ENCODE measurements at regions not wholly inside any gene's neighbourhood (a gene's known extent, or its start where the extent isn't known, plus 50 kb on each side); places are given as distances from the start of the nearest gene placed in this dataset.

- no peaks in the 10 kb centered on the region for H3K4me1 ChIP-seq (ENCODE audit: control insufficient read depth in 3 of 3, insufficient read depth in 3 of 3, low read length in 3 of 3)
- H3K4me3 ChIP-seq (ENCODE audit: low read length in 3 of 3): no peak overlapping the region
- no peaks in the 10 kb centered on the region for H3K9me3 ChIP-seq (ENCODE audit: control insufficient read depth in 3 of 3, low read length in 3 of 3)
- no peak overlapping the region for H3K9ac ChIP-seq (ENCODE audit: low read depth in 1 of 3, low read length in 3 of 3)
- H3K27me3 ChIP-seq (ENCODE audit: control insufficient read depth in 3 of 3, insufficient read depth in 3 of 3, low read length in 3 of 3): no peaks in the 10 kb centered on the region
- H3K36me3 ChIP-seq (ENCODE audit: control insufficient read depth in 3 of 3, insufficient read depth in 3 of 3, low read length in 3 of 3): no peaks in the 10 kb centered on the region
- no peak overlapping the region for H3K27ac ChIP-seq (ENCODE audit: low read depth, low read length)
Observed at GRCh38 chr5:71895546-71895945, 176.5 kb downstream of the CARTPT start.

GRCh38 chr5:71899865-71900342 is 180.8 kb downstream of the CARTPT start:
- Histone ChIP-seq H3K36me3 (ENCODE audit: control insufficient read depth in 3 of 3, insufficient read depth in 3 of 3, low read length in 3 of 3) (no peaks in the 10 kb centered on the region), H3K4me1 (ENCODE audit: control insufficient read depth in 3 of 3, insufficient read depth in 3 of 3, low read length in 3 of 3) (no peaks in the 10 kb centered on the region), H3K9me3 (ENCODE audit: control insufficient read depth in 3 of 3, low read length in 3 of 3) (no peaks in the 10 kb centered on the region), H3K4me3 (ENCODE audit: low read length in 3 of 3) (no peak overlapping the region), H3K27me3 (ENCODE audit: control insufficient read depth in 3 of 3, insufficient read depth in 3 of 3, low read length in 3 of 3) (no peaks in the 10 kb centered on the region), H3K27ac (ENCODE audit: low read depth, low read length) (no peak overlapping the region), H3K9ac (ENCODE audit: low read depth in 1 of 3, low read length in 3 of 3) (no peak overlapping the region)

- peaks cover 0 to 5% (median 0%) of the 10 kb centered on the region in 3 donors for H3K4me1 ChIP-seq (ENCODE audit: control insufficient read depth in 3 of 3, insufficient read depth in 3 of 3, low read length in 3 of 3)
- no peak overlapping the region for H3K9ac ChIP-seq (ENCODE audit: low read depth in 1 of 3, low read length in 3 of 3)
- H3K9me3 ChIP-seq (ENCODE audit: control insufficient read depth in 3 of 3, low read length in 3 of 3): no peaks in the 10 kb centered on the region
- H3K27me3 ChIP-seq (ENCODE audit: control insufficient read depth in 3 of 3, insufficient read depth in 3 of 3, low read length in 3 of 3): no peaks in the 10 kb centered on the region
- no peaks in the 10 kb centered on the region for H3K36me3 ChIP-seq (ENCODE audit: control insufficient read depth in 3 of 3, insufficient read depth in 3 of 3, low read length in 3 of 3)
- no peak overlapping the region for H3K27ac ChIP-seq (ENCODE audit: low read depth, low read length)
- H3K4me3 ChIP-seq (ENCODE audit: low read length in 3 of 3): no peak overlapping the region
Observed at GRCh38 chr5:71903808-71904207, 184.7 kb downstream of the CARTPT start.

GRCh38 chr5:71904852-71905251 is 185.8 kb downstream of the CARTPT start:
- Histone ChIP-seq H3K36me3 (ENCODE audit: control insufficient read depth in 3 of 3, insufficient read depth in 3 of 3, low read length in 3 of 3) (no peaks in the 10 kb centered on the region), H3K27me3 (ENCODE audit: control insufficient read depth in 3 of 3, insufficient read depth in 3 of 3, low read length in 3 of 3) (no peaks in the 10 kb centered on the region), H3K4me1 (ENCODE audit: control insufficient read depth in 3 of 3, insufficient read depth in 3 of 3, low read length in 3 of 3) (peaks cover 0 to 5% (median 0%) of the 10 kb centered on the region in 3 donors), H3K27ac (ENCODE audit: low read depth, low read length) (no peak overlapping the region), H3K9me3 (ENCODE audit: control insufficient read depth in 3 of 3, low read length in 3 of 3) (no peaks in the 10 kb centered on the region), H3K9ac (ENCODE audit: low read depth in 1 of 3, low read length in 3 of 3) (no peak overlapping the region), H3K4me3 (ENCODE audit: low read length in 3 of 3) (no peak overlapping the region)

- H3K27ac ChIP-seq (ENCODE audit: low read depth, low read length): no peak overlapping the region
- H3K4me1 ChIP-seq (ENCODE audit: control insufficient read depth in 3 of 3, insufficient read depth in 3 of 3, low read length in 3 of 3): peaks cover 0 to 5% (median 0%) of the 10 kb centered on the region in 3 donors
- H3K4me3 ChIP-seq (ENCODE audit: low read length in 3 of 3): no peak overlapping the region
- no peak overlapping the region for H3K9ac ChIP-seq (ENCODE audit: low read depth in 1 of 3, low read length in 3 of 3)
- H3K36me3 ChIP-seq (ENCODE audit: control insufficient read depth in 3 of 3, insufficient read depth in 3 of 3, low read length in 3 of 3): no peaks in the 10 kb centered on the region
- no peaks in the 10 kb centered on the region for H3K27me3 ChIP-seq (ENCODE audit: control insufficient read depth in 3 of 3, insufficient read depth in 3 of 3, low read length in 3 of 3)
- no peaks in the 10 kb centered on the region for H3K9me3 ChIP-seq (ENCODE audit: control insufficient read depth in 3 of 3, low read length in 3 of 3)
Observed at GRCh38 chr5:71905834-71906711, 187.0 kb downstream of the CARTPT start.

GRCh38 chr5:71907001-71907588 is 188.0 kb downstream of the CARTPT start:
- no peak overlapping the region for H3K27ac ChIP-seq (ENCODE audit: low read depth, low read length)
- H3K9me3 ChIP-seq (ENCODE audit: control insufficient read depth in 3 of 3, low read length in 3 of 3): no peaks in the 10 kb centered on the region
- H3K9ac ChIP-seq (ENCODE audit: low read depth in 1 of 3, low read length in 3 of 3): no peak overlapping the region
- H3K27me3 ChIP-seq (ENCODE audit: control insufficient read depth in 3 of 3, insufficient read depth in 3 of 3, low read length in 3 of 3): no peaks in the 10 kb centered on the region
- H3K4me3 ChIP-seq (ENCODE audit: low read length in 3 of 3): no peak overlapping the region
- H3K36me3 ChIP-seq (ENCODE audit: control insufficient read depth in 3 of 3, insufficient read depth in 3 of 3, low read length in 3 of 3): no peaks in the 10 kb centered on the region
- peaks cover 0 to 5% (median 0%) of the 10 kb centered on the region in 3 donors for H3K4me1 ChIP-seq (ENCODE audit: control insufficient read depth in 3 of 3, insufficient read depth in 3 of 3, low read length in 3 of 3)

GRCh38 chr5:71907608-71908145 is 188.6 kb downstream of the CARTPT start:
- no peak overlapping the region for H3K4me3 ChIP-seq (ENCODE audit: low read length in 3 of 3)
- no peaks in the 10 kb centered on the region for H3K36me3 ChIP-seq (ENCODE audit: control insufficient read depth in 3 of 3, insufficient read depth in 3 of 3, low read length in 3 of 3)
- H3K27ac ChIP-seq (ENCODE audit: low read depth, low read length): no peak overlapping the region
- no peaks in the 10 kb centered on the region for H3K27me3 ChIP-seq (ENCODE audit: control insufficient read depth in 3 of 3, insufficient read depth in 3 of 3, low read length in 3 of 3)
- H3K9me3 ChIP-seq (ENCODE audit: control insufficient read depth in 3 of 3, low read length in 3 of 3): no peaks in the 10 kb centered on the region
- H3K4me1 ChIP-seq (ENCODE audit: control insufficient read depth in 3 of 3, insufficient read depth in 3 of 3, low read length in 3 of 3): peaks cover 0 to 5% (median 0%) of the 10 kb centered on the region in 3 donors
- no peak overlapping the region for H3K9ac ChIP-seq (ENCODE audit: low read depth in 1 of 3, low read length in 3 of 3)

- Histone ChIP-seq H3K9ac (ENCODE audit: low read depth in 1 of 3, low read length in 3 of 3) (no peak overlapping the region), H3K4me3 (ENCODE audit: low read length in 3 of 3) (no peak overlapping the region), H3K27ac (ENCODE audit: low read depth, low read length) (no peak overlapping the region), H3K4me1 (ENCODE audit: control insufficient read depth in 3 of 3, insufficient read depth in 3 of 3, low read length in 3 of 3) (peaks cover 0 to 5% (median 0%) of the 10 kb centered on the region in 3 donors), H3K9me3 (ENCODE audit: control insufficient read depth in 3 of 3, low read length in 3 of 3) (no peaks in the 10 kb centered on the region), H3K27me3 (ENCODE audit: control insufficient read depth in 3 of 3, insufficient read depth in 3 of 3, low read length in 3 of 3) (no peaks in the 10 kb centered on the region), H3K36me3 (ENCODE audit: control insufficient read depth in 3 of 3, insufficient read depth in 3 of 3, low read length in 3 of 3) (no peaks in the 10 kb centered on the region)
Observed at GRCh38 chr5:71910741-71911140, 191.7 kb downstream of the CARTPT start.

- H3K36me3 ChIP-seq (ENCODE audit: control insufficient read depth in 3 of 3, insufficient read depth in 3 of 3, low read length in 3 of 3): no peaks in the 10 kb centered on the region
- H3K27ac ChIP-seq (ENCODE audit: low read depth, low read length): no peak overlapping the region
- H3K4me1 ChIP-seq (ENCODE audit: control insufficient read depth in 3 of 3, insufficient read depth in 3 of 3, low read length in 3 of 3): no peaks in the 10 kb centered on the region
Observed at GRCh38 chr5:71912021-71912420, 192.9 kb downstream of the CARTPT start.

GRCh38 chr5:71914281-71914680 is 193.0 kb upstream of the MAP1B start:
- H3K4me3 ChIP-seq (ENCODE audit: low read length in 3 of 3): no peak overlapping the region
- no peaks in the 10 kb centered on the region for H3K27me3 ChIP-seq (ENCODE audit: control insufficient read depth in 3 of 3, insufficient read depth in 3 of 3, low read length in 3 of 3)
- H3K9me3 ChIP-seq (ENCODE audit: control insufficient read depth in 3 of 3, low read length in 3 of 3): no peaks in the 10 kb centered on the region
- no peaks in the 10 kb centered on the region for H3K4me1 ChIP-seq (ENCODE audit: control insufficient read depth in 3 of 3, insufficient read depth in 3 of 3, low read length in 3 of 3)
- peak overlapping the region; percentile 46 for H3K27ac ChIP-seq (ENCODE audit: low read depth, low read length)
- H3K36me3 ChIP-seq (ENCODE audit: control insufficient read depth in 3 of 3, insufficient read depth in 3 of 3, low read length in 3 of 3): no peaks in the 10 kb centered on the region
- H3K9ac ChIP-seq (ENCODE audit: low read depth in 1 of 3, low read length in 3 of 3): no peak overlapping the region

More at GRCh38 chr5:71912021-71912420, 192.9 kb downstream of the CARTPT start:
- H3K27me3 ChIP-seq (ENCODE audit: control insufficient read depth in 3 of 3, insufficient read depth in 3 of 3, low read length in 3 of 3): no peaks in the 10 kb centered on the region
- H3K4me3 ChIP-seq (ENCODE audit: low read length in 3 of 3): no peak overlapping the region
- H3K9ac ChIP-seq (ENCODE audit: low read depth in 1 of 3, low read length in 3 of 3): no peak overlapping the region
- no peaks in the 10 kb centered on the region for H3K9me3 ChIP-seq (ENCODE audit: control insufficient read depth in 3 of 3, low read length in 3 of 3)
